IMR-90 (cell line): ENCODE measurements at regions not wholly inside any gene's neighbourhood (a gene's known extent, or its start where the extent isn't known, plus 50 kb on each side); places are given as distances from the start of the nearest gene placed in this dataset.
A peak's percentile ranks its signal among the peaks of the same experiment; 100 is the strongest.
"Not testable (repeated sequence)": the region's sequence is repeated elsewhere in the genome, so short reads cannot be mapped to it uniquely, and the experiment has no call there.

Experiments used
- ATAC-seq: fragments of 200-7000 bp; cut with Tn5 transposase; 2 replicates; pipeline ENCODE4 v1.9.1; 2020; ENCODE audit warnings: low read depth, mild to moderate bottlenecking, moderate library complexity
- BruUV-seq: library from RNA; stranded (reverse); fragments of 400-500 nt; replicated peaks from 2 replicates; lab custom pipeline; 2021; lab: Mats Ljungman, UMichigan
- CTCF ChIA-PET: fragments of 300-600 bp; formaldehyde crosslinking; extraction: SDS; loops from one replicate; lab custom pipeline; 2021; ENCODE audit warnings: antibody characterized with exemption; lab: Yijun Ruan, JAX
- POLR2A ChIA-PET: fragments of 300-600 bp; sonication (Branson Sonifier 250); formaldehyde crosslinking; loops from one replicate; lab custom pipeline; 2022; ENCODE audit warnings: antibody characterized with exemption; ENCODE audit not compliant: unreplicated experiment; lab: Charles Lee
- DNase-seq: peaks from one replicate; pipeline ENCODE4 v3.0.0; 2013
- H2AFZ ChIP-seq: replicated peaks from 2 replicates; pipeline ENCODE3; 2013; ENCODE audit warnings: low read length, mild to moderate bottlenecking; ENCODE audit not compliant: poor library complexity
- H2AK5ac ChIP-seq: 2 replicates; pipeline ENCODE4 v1.6.1; 2013; ENCODE audit warnings: low read depth, low read length, inconsistent platforms
- H2AK9ac ChIP-seq: replicated peaks from 2 replicates; pipeline ENCODE3; 2013; ENCODE audit warnings: mild to moderate bottlenecking, low read depth, low read length, moderate library complexity; ENCODE audit not compliant: poor library complexity
- H2BK120ac ChIP-seq: 2 replicates; pipeline ENCODE4 v1.6.1; 2013; ENCODE audit warnings: low read depth, low read length, inconsistent platforms
- H2BK15ac ChIP-seq: 3 replicates; pipeline ENCODE4 v1.6.1; 2013; ENCODE audit warnings: low read depth, low read length, inconsistent platforms
- H2BK20ac ChIP-seq: 2 replicates; pipeline ENCODE4 v1.6.1; 2013; ENCODE audit warnings: low read depth, mild to moderate bottlenecking, inconsistent platforms, low read length, moderate library complexity
- H2BK5ac ChIP-seq: 2 replicates; pipeline ENCODE4 v1.6.1; 2013; ENCODE audit warnings: mild to moderate bottlenecking, low read depth, low read length, inconsistent platforms; ENCODE audit not compliant: poor library complexity, severe bottlenecking
- H3K14ac ChIP-seq: replicated peaks from 2 replicates; pipeline ENCODE4 v1.6.1; 2013; ENCODE audit warnings: low read depth, low read length, inconsistent platforms
- H3K18ac ChIP-seq: 2 replicates; pipeline ENCODE4 v1.6.1; 2013; ENCODE audit warnings: low read depth, low read length, control low read depth
- H3K23ac ChIP-seq: 2 replicates; pipeline ENCODE4 v1.6.1; 2013; ENCODE audit warnings: low read depth, low read length, inconsistent platforms
- H3K27ac ChIP-seq: 2 replicates; pipeline ENCODE4 v1.5.1; 2013; ENCODE audit warnings: mild to moderate bottlenecking, control low read depth, low read length; ENCODE audit not compliant: insufficient read depth
- H3K27me3 ChIP-seq: 2 replicates; pipeline ENCODE4 v1.6.1; 2013; ENCODE audit warnings: low read length; ENCODE audit not compliant: control insufficient read depth, insufficient read depth
- H3K36me3 ChIP-seq: 2 replicates; pipeline ENCODE4 v1.6.1; 2013; ENCODE audit warnings: low read length, mixed read lengths; ENCODE audit not compliant: control insufficient read depth, insufficient read depth
- H3K4ac ChIP-seq: 2 replicates; pipeline ENCODE4 v1.6.1; 2013; ENCODE audit warnings: low read depth, low read length, inconsistent platforms
- H3K4me1 ChIP-seq: 2 replicates; pipeline ENCODE4 v1.6.1; 2013; ENCODE audit warnings: low read length, mixed read lengths; ENCODE audit not compliant: control insufficient read depth, insufficient read depth
- H3K4me2 ChIP-seq: 2 replicates; pipeline ENCODE4 v1.6.1; 2013; ENCODE audit warnings: low read depth, mild to moderate bottlenecking, control low read depth, low read length, moderate library complexity
- H3K4me3 ChIP-seq: 2 replicates; pipeline ENCODE4 v1.5.1; 2013; ENCODE audit warnings: low read depth, mild to moderate bottlenecking, control low read depth, low read length, moderate library complexity; ENCODE audit not compliant: insufficient read depth
- H3K56ac ChIP-seq: 2 replicates; pipeline ENCODE4 v1.6.1; 2013; ENCODE audit warnings: low read length, inconsistent platforms; ENCODE audit not compliant: insufficient read depth; ENCODE audit errors: extremely low read depth
- H3K79me1 ChIP-seq, 2 experiments: 2 replicates each; pipeline ENCODE4 v1.6.1; 2013; ENCODE audit warnings: low read length in 2 of 2, inconsistent platforms in 1 of 2, low read depth in 1 of 2
- H3K9ac ChIP-seq: 2 replicates; pipeline ENCODE4 v1.6.1; 2013; ENCODE audit warnings: low read depth, low read length, control low read depth
- H3K9me1 ChIP-seq: 2 replicates; pipeline ENCODE4 v1.6.1; 2013; ENCODE audit warnings: low read length, inconsistent platforms; ENCODE audit not compliant: insufficient read depth
- H3K9me3 ChIP-seq: 2 replicates; pipeline ENCODE4 v1.6.1; 2013; ENCODE audit warnings: low read length; ENCODE audit not compliant: control insufficient read depth, insufficient read depth
- H4K20me1 ChIP-seq: 2 replicates; pipeline ENCODE4 v1.6.1; 2013; ENCODE audit warnings: low read length, inconsistent platforms; ENCODE audit not compliant: insufficient read depth
- H4K5ac ChIP-seq: 2 replicates; pipeline ENCODE4 v1.6.1; 2013; ENCODE audit warnings: mild to moderate bottlenecking, low read depth, low read length, control low read depth
- H4K8ac ChIP-seq, 2 experiments: 2 replicates each; pipeline ENCODE4 v1.6.1; 2013; ENCODE audit warnings: low read depth in 2 of 2, low read length in 2 of 2, control low read depth in 1 of 2, inconsistent platforms in 1 of 2
- H4K91ac ChIP-seq: 2 replicates; pipeline ENCODE4 v1.6.1; 2013; ENCODE audit warnings: low read depth, low read length, inconsistent platforms; ENCODE audit not compliant: insufficient read depth
- WGBS, 2 experiments: methylation state at CpG; one replicate each; pipeline versions ENCODE4 v1.1.5 to v1.1.7; 2013; ENCODE audit warnings: missing lambda C conversion rate in 2 of 2; ENCODE audit not compliant: insufficient read length in 1 of 2; ENCODE audit errors: extremely low coverage in 2 of 2; 5-methylcytosine and 5-hydroxymethylcytosine counted together
- dilution Hi-C: fragments of 300-500 bp; cut with HindIII; formaldehyde crosslinking; loops from one replicate; pipeline ENCODE4 v1.14.3; 2018; ENCODE audit warnings: low sequenced_read_pairs; ENCODE audit not compliant: unreplicated experiment
- in situ Hi-C: fragments of 300-500 bp; cut with MboI; formaldehyde crosslinking; loops from 3 replicates; pipeline ENCODE4 v1.14.3; 2019; ENCODE audit warnings: low sequenced_read_pairs, inconsistent platforms, mixed read lengths
- intact Hi-C: fragments of 100-400 bp; cut with micrococcal nuclease; formaldehyde crosslinking; loops from 2 replicates; pipeline ENCODE4 v1.10.0; 2022

DNA sequence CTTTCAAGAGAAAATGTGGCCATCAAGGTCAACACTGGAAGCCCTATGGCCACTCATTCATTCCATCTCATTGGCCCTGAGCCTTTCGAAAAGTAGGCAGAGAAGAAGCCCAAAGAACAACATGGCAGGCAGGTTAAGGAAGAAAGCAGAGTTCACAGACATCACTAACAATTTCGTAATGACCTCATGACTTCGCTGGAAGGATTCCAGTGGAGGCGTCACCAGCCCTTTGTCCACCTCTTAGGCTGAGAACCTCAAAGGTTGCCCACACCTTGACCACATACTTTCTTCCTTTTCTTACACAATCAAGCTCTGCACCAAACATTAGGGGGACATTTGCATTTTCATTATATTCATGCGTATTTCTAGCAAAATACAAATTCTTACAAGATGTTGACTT lies 252.4 kb upstream of the PLGLB2 start:
- H3K9ac ChIP-seq, CTCF ChIA-PET, H3K36me3 ChIP-seq, H3K4me3 ChIP-seq, H4K8ac ChIP-seq, H2AK9ac ChIP-seq, H3K9me3 ChIP-seq, H3K56ac ChIP-seq, H2AFZ ChIP-seq, H3K79me1 ChIP-seq, ATAC-seq, H3K23ac ChIP-seq, H2BK15ac ChIP-seq, H3K27me3 ChIP-seq, H3K4me2 ChIP-seq, H3K4me1 ChIP-seq, H3K9me1 ChIP-seq, DNase-seq, intact Hi-C loops, H3K18ac ChIP-seq, H3K14ac ChIP-seq, H4K91ac ChIP-seq, H2BK20ac ChIP-seq, H2BK120ac ChIP-seq, dilution Hi-C loops, in situ Hi-C loops, H4K5ac ChIP-seq, H2BK5ac ChIP-seq, H2AK5ac ChIP-seq, POLR2A ChIA-PET, H3K4ac ChIP-seq: not testable (repeated sequence)
- BruUV-seq, result TSS peak; percentile 1
- Histone ChIP-seq H3K27ac (peak overlapping the region; percentile 40; the same call in 1 of the 2 replicates), H4K20me1 (peaks cover 58% of the 10 kb centered on the region)
- WGBS, 2 experiments, result no CpG with 5 or more reads among the region's 5 CpGs

DNA sequence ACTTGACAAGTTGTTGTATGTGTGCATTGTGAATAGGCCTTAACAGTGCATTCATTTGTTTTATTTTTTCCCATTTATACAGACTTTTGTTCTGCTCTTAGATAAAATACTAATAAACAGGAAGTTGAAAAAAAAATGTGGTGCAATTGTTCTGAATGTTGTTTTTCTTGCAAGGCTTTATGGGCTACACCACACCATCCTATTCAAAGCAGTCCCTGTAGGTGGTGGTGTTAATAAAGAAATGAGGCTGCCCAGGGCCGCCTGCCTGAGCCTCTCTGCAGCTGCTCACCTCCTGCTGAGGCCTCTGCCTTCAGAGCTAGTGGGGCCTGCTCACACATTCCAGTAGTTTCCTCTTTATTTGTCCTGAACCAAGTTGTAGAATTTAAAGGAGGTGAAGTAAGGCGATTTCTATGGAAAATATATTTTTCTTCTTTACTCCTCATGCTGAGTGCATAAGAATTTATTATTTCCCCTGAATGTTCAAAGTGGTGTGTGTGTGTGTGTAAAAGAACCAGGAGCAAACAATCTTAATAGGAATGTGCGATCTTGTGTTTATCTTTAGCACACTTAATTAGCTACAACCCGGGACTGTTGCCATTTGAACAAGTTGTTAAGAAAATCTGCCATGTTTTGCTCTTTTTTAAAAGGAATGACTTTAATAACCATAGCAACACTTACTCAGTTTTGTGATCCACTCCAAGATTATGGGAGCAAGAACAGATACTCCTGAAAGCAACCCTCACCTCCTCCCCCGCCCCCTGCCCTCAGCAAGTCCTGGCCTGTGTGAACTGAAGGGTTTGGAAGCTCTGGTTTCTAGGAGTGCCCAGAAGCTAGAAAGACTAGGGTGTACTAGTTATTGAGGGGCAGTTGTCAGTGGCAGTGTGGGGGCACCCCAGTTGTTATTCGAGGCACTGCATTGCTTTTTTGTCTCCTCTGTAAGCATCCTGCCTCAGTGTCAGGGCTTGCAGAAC lies 251.6 kb upstream of the PLGLB2 start:
- H3K9me3 ChIP-seq, H3K4me1 ChIP-seq, POLR2A ChIA-PET, H2BK120ac ChIP-seq, H2BK15ac ChIP-seq, H3K36me3 ChIP-seq, H3K9me1 ChIP-seq, H3K23ac ChIP-seq, H3K4me2 ChIP-seq, H4K8ac ChIP-seq, in situ Hi-C loops, H2AK9ac ChIP-seq, H4K91ac ChIP-seq, H3K4me3 ChIP-seq, H3K27ac ChIP-seq, H3K27me3 ChIP-seq, H2BK5ac ChIP-seq, H4K5ac ChIP-seq, BruUV-seq, CTCF ChIA-PET, H3K9ac ChIP-seq, H3K56ac ChIP-seq, H3K4ac ChIP-seq, H2BK20ac ChIP-seq, H2AK5ac ChIP-seq, H2AFZ ChIP-seq, intact Hi-C loops, H3K79me1 ChIP-seq, H3K18ac ChIP-seq, H3K14ac ChIP-seq, dilution Hi-C loops: not testable (repeated sequence)
- WGBS, 2 experiments, result no CpG with 5 or more reads among the region's 6 CpGs
- peaks cover 60% of the 10 kb centered on the region for H4K20me1 ChIP-seq
- peak; percentile 41 for DNase-seq
- ATAC-seq, result peak; percentile 69
